ENCODE measurements at regions not wholly inside any gene's neighbourhood (a gene's known extent, or its start where the extent isn't known, plus 50 kb on each side); places are given as distances from the start of the nearest gene placed in this dataset.

DNA sequence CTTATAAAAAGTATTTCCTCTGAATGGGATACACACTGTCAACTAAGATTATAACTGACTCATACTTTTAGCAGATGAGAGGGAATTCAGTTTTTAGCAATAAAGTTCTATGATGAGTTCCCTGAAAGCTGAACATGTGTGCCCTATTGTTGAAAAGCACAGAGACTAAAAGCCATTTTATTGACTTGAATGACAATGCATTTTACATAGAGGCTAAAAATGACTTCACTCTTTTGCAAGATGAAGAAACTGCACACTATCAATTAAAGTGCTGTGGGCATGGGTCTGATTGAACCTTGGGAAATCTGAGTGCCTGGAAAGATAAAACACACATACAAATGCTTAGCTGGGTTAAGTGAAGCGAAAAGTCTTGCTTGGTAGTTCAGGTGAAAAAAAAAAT lies 633.4 kb downstream of the PDHA2 start:
- Histone ChIP-seq H3K36me3 (replicated peaks in 1 of 2; ENCODE audit: insufficient read depth in 1 of 2, low read depth in 2 of 2) (no peaks in the 10 kb centered on the region), H3K27ac (no peak overlapping the region), H3K27me3 (no peaks in the 10 kb centered on the region), H3K4me1 (no peaks in the 10 kb centered on the region), H3K4me3 (no peak overlapping the region), H3K9me3 (no peaks in the 10 kb centered on the region)
- DNase-seq (no peak), ATAC-seq (no peak)
- intact Hi-C loops (cut with DNase I): no loop called here
- TF ChIP-seq, protein P1, sequence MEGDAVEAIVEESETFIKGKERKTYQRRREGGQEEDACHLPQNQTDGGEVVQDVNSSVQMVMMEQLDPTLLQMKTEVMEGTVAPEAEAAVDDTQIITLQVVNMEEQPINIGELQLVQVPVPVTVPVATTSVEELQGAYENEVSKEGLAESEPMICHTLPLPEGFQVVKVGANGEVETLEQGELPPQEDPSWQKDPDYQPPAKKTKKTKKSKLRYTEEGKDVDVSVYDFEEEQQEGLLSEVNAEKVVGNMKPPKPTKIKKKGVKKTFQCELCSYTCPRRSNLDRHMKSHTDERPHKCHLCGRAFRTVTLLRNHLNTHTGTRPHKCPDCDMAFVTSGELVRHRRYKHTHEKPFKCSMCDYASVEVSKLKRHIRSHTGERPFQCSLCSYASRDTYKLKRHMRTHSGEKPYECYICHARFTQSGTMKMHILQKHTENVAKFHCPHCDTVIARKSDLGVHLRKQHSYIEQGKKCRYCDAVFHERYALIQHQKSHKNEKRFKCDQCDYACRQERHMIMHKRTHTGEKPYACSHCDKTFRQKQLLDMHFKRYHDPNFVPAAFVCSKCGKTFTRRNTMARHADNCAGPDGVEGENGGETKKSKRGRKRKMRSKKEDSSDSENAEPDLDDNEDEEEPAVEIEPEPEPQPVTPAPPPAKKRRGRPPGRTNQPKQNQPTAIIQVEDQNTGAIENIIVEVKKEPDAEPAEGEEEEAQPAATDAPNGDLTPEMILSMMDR (IDR thresholded peaks at IDR 0.05): no peak
- no peak for TF ChIP-seq POLR2A (IDR thresholded peaks at IDR 0.05)
- 52 to 62% methylated on average over 1 of the region's 1 CpG for WGBS, 2 donors

DNA sequence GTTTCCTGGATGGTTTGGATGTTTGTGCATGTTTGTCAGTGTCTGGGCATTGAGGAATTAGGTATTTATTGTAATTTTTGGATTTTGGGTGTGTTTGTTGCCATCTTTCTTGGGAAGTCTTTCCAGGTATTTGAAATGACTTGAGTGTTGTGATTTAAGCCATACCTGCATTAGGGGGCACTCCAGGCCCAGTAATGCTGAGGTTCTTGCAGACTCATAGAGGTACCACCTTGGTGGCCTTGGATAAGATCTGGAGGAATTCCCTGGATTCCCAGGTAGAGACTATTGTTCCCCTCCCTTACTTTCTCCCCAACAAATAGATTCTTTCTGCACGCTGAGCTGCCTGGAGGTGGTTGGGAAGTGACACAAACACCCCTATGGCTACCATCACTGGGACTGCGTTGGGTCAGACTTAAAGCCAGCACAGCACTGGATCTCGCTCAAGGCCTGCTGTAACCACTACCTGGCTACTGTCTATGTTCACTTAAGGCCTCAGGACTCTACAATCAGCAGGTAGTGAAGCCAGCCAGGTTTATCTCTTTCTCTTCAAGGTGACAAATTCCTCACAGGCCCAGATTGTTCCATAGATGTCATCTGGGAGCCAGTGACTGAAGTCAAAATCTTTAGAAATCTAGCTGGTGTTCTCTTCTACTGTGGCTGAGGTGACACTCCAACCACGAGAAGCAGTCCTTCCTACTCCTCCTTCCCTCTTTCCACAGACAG lies 643.6 kb downstream of the PDHA2 start:
- no peak for TF ChIP-seq POLR2A (IDR thresholded peaks at IDR 0.05)
- TF ChIP-seq, protein P1 (IDR thresholded peaks at IDR 0.05): peak in 3 of 7 experiments; percentile 43 to 49 (median 45)
- Histone ChIP-seq H3K4me3 (no peak overlapping the region), H3K27me3 (no peaks in the 10 kb centered on the region), H3K4me1 (no peaks in the 10 kb centered on the region), H3K36me3 (replicated peaks in 1 of 2; ENCODE audit: insufficient read depth in 1 of 2, low read depth in 2 of 2) (no peaks in the 10 kb centered on the region), H3K27ac (no peak overlapping the region), H3K9me3 (no peaks in the 10 kb centered on the region)
- peak in 2 of 4 donors; percentile 12 to 24 for DNase-seq
- 81 to 83% methylated on average over 4 of the region's 4 CpGs for WGBS, 2 donors
- intact Hi-C loops (cut with DNase I): no loop called here
- no peak for ATAC-seq

DNA sequence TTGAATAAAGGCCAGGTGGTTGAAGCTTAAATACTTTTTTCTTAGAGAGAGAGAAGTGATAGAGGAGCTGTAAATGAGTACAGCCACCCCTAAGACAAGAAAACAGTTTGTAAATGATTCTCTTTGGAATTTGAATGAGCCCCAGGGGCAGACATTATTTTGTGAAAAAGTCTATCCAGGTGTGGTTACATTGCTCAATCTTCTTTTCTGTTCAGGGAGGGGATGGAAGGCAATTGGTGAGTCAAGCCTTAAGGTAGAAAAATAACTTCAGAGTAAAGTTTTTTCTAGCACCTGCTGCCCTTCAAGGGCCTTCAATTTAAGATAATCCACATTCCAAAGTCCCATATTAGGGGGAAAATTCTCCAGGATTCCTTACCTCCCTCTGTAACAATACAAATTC lies 646.7 kb downstream of the PDHA2 start:
- intact Hi-C loops (cut with DNase I): no loop called here
- no peak for ATAC-seq
- no peak for DNase-seq
- H3K36me3 ChIP-seq (replicated peaks in 1 of 2; ENCODE audit: insufficient read depth in 1 of 2, low read depth in 2 of 2): no peaks in the 10 kb centered on the region
- H3K4me1 ChIP-seq: no peaks in the 10 kb centered on the region
- no peaks in the 10 kb centered on the region for H3K9me3 ChIP-seq
- no peak overlapping the region for H3K4me3 ChIP-seq
- H3K27ac ChIP-seq: no peak overlapping the region
- TF ChIP-seq, protein P1 (IDR thresholded peaks at IDR 0.05): no peak
- no peak for TF ChIP-seq POLR2A (IDR thresholded peaks at IDR 0.05)
- no peaks in the 10 kb centered on the region for H3K27me3 ChIP-seq

DNA sequence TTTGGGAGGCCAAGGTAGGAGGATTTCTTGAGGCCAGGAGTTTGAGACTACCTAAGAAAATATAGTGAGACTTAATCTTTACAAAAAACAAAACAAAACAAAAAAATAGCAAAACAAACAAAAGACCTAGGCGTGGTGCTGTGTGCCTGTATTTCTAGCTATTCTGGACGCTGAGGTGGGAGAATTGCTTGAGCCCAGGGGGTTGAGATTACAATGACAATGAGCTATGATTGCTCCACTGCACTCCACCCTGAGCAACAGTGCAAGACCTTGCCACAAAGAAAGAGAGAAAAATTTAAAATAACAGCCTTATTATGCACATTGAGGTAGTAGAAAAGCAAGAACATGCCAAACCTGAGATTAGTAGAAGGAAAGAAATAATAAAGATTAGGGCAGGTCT lies 657.7 kb downstream of the PDHA2 start:
- Histone ChIP-seq H3K27me3 (no peaks in the 10 kb centered on the region), H3K36me3 (replicated peaks in 1 of 2; ENCODE audit: insufficient read depth in 1 of 2, low read depth in 2 of 2) (no peaks in the 10 kb centered on the region), H3K27ac (no peak overlapping the region), H3K4me3 (no peak overlapping the region), H3K4me1 (no peaks in the 10 kb centered on the region), H3K9me3 (no peaks in the 10 kb centered on the region)
- DNase-seq (no peak), ATAC-seq (no peak)
- 54 to 76% methylated on average over 2 of the region's 2 CpGs for WGBS, 2 donors
- intact Hi-C loops (cut with DNase I): no loop called here
- TF ChIP-seq, protein P1 (IDR thresholded peaks at IDR 0.05): no peak
- no peak for TF ChIP-seq POLR2A (IDR thresholded peaks at IDR 0.05)

DNA sequence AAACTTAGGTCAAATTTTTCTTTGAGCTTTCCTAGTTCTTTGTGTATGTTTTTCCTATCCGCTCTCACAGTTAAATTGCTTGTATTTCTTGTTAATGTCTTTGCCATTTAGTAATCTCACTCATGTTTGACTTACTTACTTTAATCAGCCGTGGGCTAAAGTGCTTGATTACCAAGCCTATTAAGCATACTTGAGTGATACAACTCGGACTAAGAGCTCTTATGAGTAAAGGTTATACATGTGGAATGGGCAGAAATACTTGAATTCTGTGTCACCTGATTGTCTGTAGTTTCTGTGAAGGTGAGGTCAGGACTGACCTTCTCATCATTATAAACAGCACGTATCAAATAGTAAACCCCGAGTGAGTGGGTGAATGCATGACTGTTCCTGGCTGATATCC lies 664.5 kb downstream of the PDHA2 start:
- H3K36me3 ChIP-seq (replicated peaks in 1 of 2; ENCODE audit: insufficient read depth in 1 of 2, low read depth in 2 of 2): no peaks in the 10 kb centered on the region
- ATAC-seq: no peak

More for the DNA sequence above, 664.5 kb downstream of the PDHA2 start:
- TF ChIP-seq POLR2A (IDR thresholded peaks at IDR 0.05): no peak
- TF ChIP-seq, protein P1 (IDR thresholded peaks at IDR 0.05): no peak
- H3K9me3 ChIP-seq: no peaks in the 10 kb centered on the region
- intact Hi-C loops (cut with DNase I): no loop called here
- H3K27me3 ChIP-seq: no peaks in the 10 kb centered on the region
- no peak for DNase-seq
- H3K4me1 ChIP-seq: no peaks in the 10 kb centered on the region
- WGBS, 2 donors: 37 to 49% methylated on average over 5 of the region's 5 CpGs
- H3K27ac ChIP-seq: no peak overlapping the region
- H3K4me3 ChIP-seq: no peak overlapping the region

Measured in body of pancreas (tissue), 4 donors.